H1 (cell line): ENCODE measurements at regions not wholly inside any gene's neighbourhood (a gene's known extent, or its start where the extent isn't known, plus 50 kb on each side); places are given as distances from the start of the nearest gene placed in this dataset.

Source experiments
- CTCF ChIA-PET: fragments of 300-600 bp; sonication (Branson Sonifier 250); formaldehyde crosslinking; loops from one replicate; lab custom pipeline; 2021; ENCODE audit not compliant: partially characterized antibody; lab: Charles Lee
- POLR2A ChIA-PET: fragments of 300-600 bp; sonication (Branson Sonifier 250); formaldehyde crosslinking; loops from one replicate; lab custom pipeline; 2021; ENCODE audit warnings: inconsistent platforms; ENCODE audit not compliant: partially characterized antibody; lab: Charles Lee
- DNase-seq, 2 experiments: peaks; one replicate each; pipeline versions ENCODE4 v3.0.0 to v3.0.0-alpha.2; 2010 to 2022; ENCODE audit warnings: low spot score in 2 of 2, low read depth in 1 of 2, mixed read lengths in 1 of 2
- FAIRE-seq: peaks from 2 replicates; lab custom pipeline; 2011; peaks lifted over from hg19 to GRCh38; lab: Jason Lieb, UNC
- H2AFZ ChIP-seq: 2 replicates; pipeline ENCODE4 v1.8.1; 2012; ENCODE audit warnings: low read length, inconsistent platforms
- H2AK5ac ChIP-seq: 2 replicates; pipeline ENCODE4 v1.6.1; 2013; ENCODE audit warnings: low read depth, low read length
- H2BK120ac ChIP-seq: replicated peaks from 2 replicates; pipeline ENCODE3; 2013; ENCODE audit warnings: low read depth, low read length, inconsistent platforms
- H2BK12ac ChIP-seq: 2 replicates; pipeline ENCODE4 v1.6.1; 2013; ENCODE audit warnings: low read depth, low read length
- H2BK15ac ChIP-seq: 2 replicates; pipeline ENCODE4 v1.6.1; 2013; ENCODE audit warnings: low read length
- H2BK20ac ChIP-seq: 2 replicates; pipeline ENCODE4 v1.6.1; 2013; ENCODE audit warnings: low read length
- H2BK5ac ChIP-seq: 2 replicates; pipeline ENCODE4 v1.6.1; 2013; ENCODE audit warnings: low read depth, low read length
- H3K14ac ChIP-seq: 2 replicates; pipeline ENCODE4 v1.6.1; 2013; ENCODE audit warnings: inconsistent platforms; ENCODE audit not compliant: insufficient read length
- H3K18ac ChIP-seq: 2 replicates; pipeline ENCODE4 v1.6.1; 2013; ENCODE audit warnings: low read length; ENCODE audit errors: extremely low read depth
- H3K23ac ChIP-seq: 2 replicates; pipeline ENCODE4 v1.6.1; 2013; ENCODE audit warnings: inconsistent platforms; ENCODE audit not compliant: insufficient read length
- H3K23me2 ChIP-seq: 2 replicates; pipeline ENCODE4 v1.6.1; 2013; ENCODE audit warnings: low read depth, low read length
- H3K27ac ChIP-seq: 2 replicates; pipeline ENCODE4 v1.6.1; 2011; ENCODE audit warnings: low read depth, low read length, inconsistent platforms
- H3K27me3 ChIP-seq, 4 experiments: replicated peaks in 1 of 4; 1 replicate in 1 of 4; 2 replicates in 3 of 4; pipeline versions ENCODE4 v1.6.1 to v1.8.1; 2011 to 2013; ENCODE audit warnings: low read length in 3 of 4, mild to moderate bottlenecking in 3 of 4, inconsistent platforms in 2 of 4, mixed read lengths in 2 of 4, moderate library complexity in 1 of 4; ENCODE audit not compliant: control insufficient read depth in 3 of 4, insufficient read depth in 3 of 4; ENCODE audit errors: extremely low read depth in 1 of 4
- H3K36me3 ChIP-seq, 4 experiments: 2 replicates each; pipeline versions ENCODE4 v1.6.1 to v1.8.1; 2011 to 2013; ENCODE audit warnings: mild to moderate bottlenecking in 4 of 4, low read length in 3 of 4, moderate library complexity in 2 of 4, control low read depth in 1 of 4, inconsistent platforms in 1 of 4; ENCODE audit not compliant: insufficient read depth in 4 of 4, control insufficient read depth in 2 of 4
- H3K4ac ChIP-seq: replicated peaks from 2 replicates; pipeline ENCODE3; 2013; ENCODE audit warnings: low read length, low read depth, mixed read lengths, inconsistent platforms; ENCODE audit not compliant: insufficient read length
- H3K4me1 ChIP-seq, 4 experiments: replicated peaks in 1 of 4; 1 replicate in 1 of 4; 2 replicates in 3 of 4; pipeline versions ENCODE4 v1.6.1 to v1.8.1; 2011 to 2013; ENCODE audit warnings: low read length in 3 of 4, inconsistent platforms in 2 of 4, mixed read lengths in 1 of 4; ENCODE audit not compliant: insufficient read depth in 4 of 4, control insufficient read depth in 3 of 4
- H3K4me2 ChIP-seq, 2 experiments: 2 replicates each; pipeline versions ENCODE4 v1.6.1 to v1.8.1; 2011 to 2013; ENCODE audit warnings: low read depth in 2 of 2, low read length in 2 of 2, control low read depth in 1 of 2, inconsistent platforms in 1 of 2, mild to moderate bottlenecking in 1 of 2; ENCODE audit not compliant: insufficient read depth in 1 of 2
- H3K4me3 ChIP-seq, 4 experiments: fragments of 200-600, 300-600 bp in 1 of 4; sonication (generic), shearing (Covaris generic), sonication (Bioruptor Twin) in 1 of 4; 2 replicates each; pipeline versions ENCODE4 v1.5.1 to v1.8.1; 2011 to 2016; ENCODE audit warnings: low read length in 4 of 4, low read depth in 3 of 4, control low read depth in 2 of 4, inconsistent platforms in 2 of 4, mild to moderate bottlenecking in 2 of 4, mixed read lengths in 1 of 4, moderate library complexity in 1 of 4; ENCODE audit not compliant: insufficient read depth in 2 of 4; ENCODE audit errors: extremely low read depth in 1 of 4
- H3K56ac ChIP-seq: replicated peaks from 2 replicates; pipeline ENCODE3; 2013; ENCODE audit warnings: low read depth, mild to moderate bottlenecking, mixed read lengths, low read length, inconsistent platforms; ENCODE audit not compliant: insufficient read length
- H3K79me1 ChIP-seq: 2 replicates; pipeline ENCODE4 v1.6.1; 2013; ENCODE audit warnings: low read depth, low read length, control low read depth
- H3K79me2 ChIP-seq, 2 experiments: 2 replicates each; pipeline versions ENCODE4 v1.6.1 to v1.8.1; 2012 to 2013; ENCODE audit warnings: low read length in 2 of 2, mild to moderate bottlenecking in 2 of 2, inconsistent platforms in 1 of 2; ENCODE audit not compliant: insufficient read depth in 2 of 2, control insufficient read depth in 1 of 2
- H3K9ac ChIP-seq, 4 experiments: replicated peaks in 1 of 4; 1 replicate in 1 of 4; 2 replicates in 3 of 4; pipeline versions ENCODE4 v1.6.1 to v1.8.1; 2011 to 2013; ENCODE audit warnings: low read depth in 3 of 4, low read length in 3 of 4, control low read depth in 2 of 4, mild to moderate bottlenecking in 2 of 4, moderate library complexity in 2 of 4, inconsistent platforms in 1 of 4; ENCODE audit errors: extremely low read depth in 1 of 4
- H3K9me3 ChIP-seq, 2 experiments: 2 replicates each; pipeline versions ENCODE4 v1.6.1 to v1.8.1; 2012 to 2013; ENCODE audit warnings: mild to moderate bottlenecking in 2 of 2, moderate library complexity in 2 of 2, control low read depth in 1 of 2, inconsistent platforms in 1 of 2, low read depth in 1 of 2, low read length in 1 of 2, mixed read lengths in 1 of 2; ENCODE audit not compliant: insufficient read depth in 2 of 2
- H4K20me1 ChIP-seq, 2 experiments: replicated peaks in 1 of 2; 2 replicates each; pipeline versions ENCODE3 to v1.8.1; 2011 to 2013; ENCODE audit warnings: inconsistent platforms in 2 of 2, low read length in 2 of 2, mild to moderate bottlenecking in 1 of 2; ENCODE audit not compliant: insufficient read depth in 2 of 2, control insufficient read depth in 1 of 2
- H4K5ac ChIP-seq: 2 replicates; pipeline ENCODE4 v1.6.1; 2013; ENCODE audit warnings: low read length, low read depth, mixed read lengths, inconsistent platforms; ENCODE audit not compliant: insufficient read length
- H4K8ac ChIP-seq: 2 replicates; pipeline ENCODE4 v1.8.0; 2013; ENCODE audit warnings: mild to moderate bottlenecking, moderate library complexity, low read length, inconsistent platforms; ENCODE audit not compliant: insufficient read depth; ENCODE audit errors: extremely low read depth
- H4K91ac ChIP-seq: replicated peaks from 2 replicates; pipeline ENCODE3; 2013; ENCODE audit warnings: low read length, mixed read lengths, inconsistent platforms; ENCODE audit not compliant: insufficient read length
- CBX5 ChIP-seq: fragments of 300-800, 300-1000 bp; sonication (generic); IDR thresholded peaks from 2 replicates; pipeline ENCODE4 v1.7.1; 2016; ENCODE audit warnings: antibody characterized with exemption, low read length, low read depth
- CEBPB ChIP-seq: IDR thresholded peaks from 2 replicates; pipeline ENCODE4 v1.6.1; 2012; ENCODE audit warnings: low read depth, low read length
- CTBP2 ChIP-seq: IDR thresholded peaks from 2 replicates; pipeline ENCODE4 v1.7.0; 2011; ENCODE audit warnings: borderline replicate concordance, mild to moderate bottlenecking, moderate library complexity, mixed read lengths, low read length; ENCODE audit not compliant: insufficient read depth, insufficient read length
- EGR1 ChIP-seq: IDR thresholded peaks from 2 replicates; pipeline ENCODE4 v1.6.1; 2011; ENCODE audit warnings: low read depth, low read length, borderline replicate concordance
- NANOG ChIP-seq: IDR thresholded peaks from 2 replicates; pipeline ENCODE4 v1.6.1; 2011; ENCODE audit warnings: low read length, low read depth, mild to moderate bottlenecking, inconsistent platforms; ENCODE audit not compliant: insufficient read depth, poor library complexity, severe bottlenecking
- SIN3A ChIP-seq, 2 experiments: IDR thresholded peaks in 1 of 2; conservative IDR thresholded peaks in 1 of 2; 2 replicates each; pipeline ENCODE4 v1.6.1; 2011 to 2012; ENCODE audit warnings: low read length in 2 of 2, improper control_type of control experiment in 1 of 2, low read depth in 1 of 2, mild to moderate bottlenecking in 1 of 2
- YY1 ChIP-seq: IDR thresholded peaks from 2 replicates; pipeline ENCODE4 v1.6.1; 2011; ENCODE audit warnings: low read depth, mild to moderate bottlenecking, low read length
- WGBS, 2 experiments: shearing (Covaris generic) in 1 of 2; methylation state at CpG; one replicate each; pipeline versions ENCODE4 v1.1.6 to v1.1.7; 2013 to 2015; ENCODE audit warnings: low lambda C conversion rate in 2 of 2, mixed read lengths in 2 of 2, inconsistent platforms in 1 of 2, low coverage in 1 of 2, missing lambda C conversion rate in 1 of 2; ENCODE audit not compliant: insufficient replicate concordance in 2 of 2, insufficient coverage in 1 of 2, insufficient read length in 1 of 2; ENCODE audit errors: extremely low coverage in 1 of 2, missing lambda C conversion rate in 1 of 2; 5-methylcytosine and 5-hydroxymethylcytosine counted together
- TF ChIP-seq, protein P1 (sequence below): IDR thresholded peaks from 2 replicates; pipeline ENCODE4 v1.6.1; 2012; ENCODE audit warnings: inconsistent platforms
- TF ChIP-seq, protein P2 (sequence below), 3 experiments: IDR thresholded peaks; 1 replicate in 2 of 3; 2 replicates in 1 of 3; pipeline versions ENCODE4 v1.5.1 to v1.6.1; 2011; ENCODE audit warnings: low read length in 3 of 3, mild to moderate bottlenecking in 3 of 3, inconsistent platforms in 2 of 3, low read depth in 1 of 3, moderate library complexity in 1 of 3; ENCODE audit not compliant: insufficient read depth in 1 of 3; ENCODE audit errors: control extremely low read depth in 1 of 3

DNA sequence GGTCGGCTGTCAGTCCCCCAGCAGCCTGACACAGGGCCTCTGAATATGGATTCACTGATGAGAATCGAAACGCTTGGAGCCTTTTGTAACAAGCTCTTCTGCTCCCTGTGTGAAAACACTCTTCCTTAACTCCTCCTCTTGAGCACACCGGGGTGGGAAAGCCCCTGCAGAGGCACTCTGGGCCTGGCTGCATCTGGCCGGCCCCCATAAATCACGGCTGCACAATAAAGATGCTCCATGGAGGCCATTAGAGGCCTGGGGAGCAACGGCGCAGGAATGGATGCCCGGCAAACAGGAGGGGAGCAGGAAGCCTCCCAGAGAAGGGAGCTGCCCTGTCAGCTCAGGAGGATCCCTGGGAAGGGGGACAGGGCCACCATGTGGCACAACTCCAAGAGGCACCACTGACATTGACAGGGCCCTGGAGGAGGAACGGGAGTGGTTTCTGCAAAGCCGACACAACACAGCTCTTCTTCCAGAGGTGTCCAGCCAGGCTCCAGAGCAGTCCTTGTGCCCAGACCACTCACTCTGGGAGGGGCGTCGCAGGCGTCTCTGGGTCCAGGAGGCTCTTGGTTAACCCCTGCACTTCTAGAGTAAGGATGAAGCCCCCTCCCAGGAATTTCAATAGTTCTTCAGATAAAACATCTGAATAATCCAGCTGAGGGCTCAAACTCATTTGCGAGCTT lies 509.3 kb upstream of the PPP2R3A start:
- Histone ChIP-seq H3K4ac (no peak overlapping the region), H3K9ac (no peak overlapping the region), H2AFZ (0 out of 2 replicates have a peak overlapping the region, but pooled peaks have one; percentile 48), H3K36me3 (no peaks in the 10 kb centered on the region), H2BK15ac (no peak overlapping the region; the same call in 1 of the 2 replicates), H3K14ac (no peak overlapping the region), H3K4me3 (no peak overlapping the region), H2BK12ac (no peak overlapping the region), H3K79me1 (no peaks in the 10 kb centered on the region), H3K27ac (no peak overlapping the region), H2AK5ac (no peak overlapping the region), H2BK20ac (no peak overlapping the region), H3K4me2 (peak overlapping the region in 1 of 2 experiments; percentile 32; a peak in 1 of 4 replicates), H3K27me3 (no peaks in the 10 kb centered on the region), H3K9me3 (peaks cover 3 to 6% of the 10 kb centered on the region in 2 experiments; a peak in 2 of 4 replicates), H3K4me1 (peaks cover 0 to 5% (median 4%) of the 10 kb centered on the region in 4 experiments; a peak in 3 of 7 replicates), H3K23ac (no peak overlapping the region), H3K79me2 (no peaks in the 10 kb centered on the region), H2BK5ac (no peak overlapping the region), H2BK120ac (no peak overlapping the region), H4K20me1 (no peaks in the 10 kb centered on the region), H3K23me2 (no peaks in the 10 kb centered on the region), H4K5ac (no peak overlapping the region), H3K18ac (no peak overlapping the region), H4K8ac (no peak overlapping the region), H3K56ac (no peak overlapping the region), H4K91ac (no peak overlapping the region)
- CTCF ChIA-PET = interaction anchor here (0.6 to 1.6 kb wide), 25 partner anchors 9 to 701 kb away, joined by 3 to 11 read pairs (median 3); partner anchors contain the start of gene EPHB1
- 56% methylated on average over 15 of the region's 15 CpGs; no CpG with 5 or more reads in 1 of the 2 experiments for WGBS, 2 experiments
- POLR2A ChIA-PET = no interaction called here
- peak; percentile 47 to 63 for DNase-seq
- peak; percentile 75 for FAIRE-seq
- no peak for TF ChIP-seq CEBPB
- TF ChIP-seq, protein P1, sequence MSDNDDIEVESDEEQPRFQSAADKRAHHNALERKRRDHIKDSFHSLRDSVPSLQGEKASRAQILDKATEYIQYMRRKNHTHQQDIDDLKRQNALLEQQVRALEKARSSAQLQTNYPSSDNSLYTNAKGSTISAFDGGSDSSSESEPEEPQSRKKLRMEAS = peak; percentile 49; the same call in 1 of the 2 replicates
- TF ChIP-seq SIN3A (conservative IDR thresholded peaks at IDR 0.05 in 1 of 2, IDR thresholded peaks at IDR 0.05 in 1 of 2; ENCODE audit: low read depth in 1 of 2, low read length in 2 of 2) = peak in 1 of 2 experiments; percentile 58; a peak in 1 of 4 replicates
- peak; percentile 84 for TF ChIP-seq YY1
- TF ChIP-seq CTBP2 = peak; percentile 81
- TF ChIP-seq NANOG = peak; percentile 32
- no peak for TF ChIP-seq EGR1
- TF ChIP-seq CBX5 = no peak
- TF ChIP-seq, protein P2, sequence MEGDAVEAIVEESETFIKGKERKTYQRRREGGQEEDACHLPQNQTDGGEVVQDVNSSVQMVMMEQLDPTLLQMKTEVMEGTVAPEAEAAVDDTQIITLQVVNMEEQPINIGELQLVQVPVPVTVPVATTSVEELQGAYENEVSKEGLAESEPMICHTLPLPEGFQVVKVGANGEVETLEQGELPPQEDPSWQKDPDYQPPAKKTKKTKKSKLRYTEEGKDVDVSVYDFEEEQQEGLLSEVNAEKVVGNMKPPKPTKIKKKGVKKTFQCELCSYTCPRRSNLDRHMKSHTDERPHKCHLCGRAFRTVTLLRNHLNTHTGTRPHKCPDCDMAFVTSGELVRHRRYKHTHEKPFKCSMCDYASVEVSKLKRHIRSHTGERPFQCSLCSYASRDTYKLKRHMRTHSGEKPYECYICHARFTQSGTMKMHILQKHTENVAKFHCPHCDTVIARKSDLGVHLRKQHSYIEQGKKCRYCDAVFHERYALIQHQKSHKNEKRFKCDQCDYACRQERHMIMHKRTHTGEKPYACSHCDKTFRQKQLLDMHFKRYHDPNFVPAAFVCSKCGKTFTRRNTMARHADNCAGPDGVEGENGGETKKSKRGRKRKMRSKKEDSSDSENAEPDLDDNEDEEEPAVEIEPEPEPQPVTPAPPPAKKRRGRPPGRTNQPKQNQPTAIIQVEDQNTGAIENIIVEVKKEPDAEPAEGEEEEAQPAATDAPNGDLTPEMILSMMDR (IDR thresholded peaks at IDR 0.05; ENCODE audit: control extremely low read depth in 1 of 3, insufficient read depth in 1 of 3, low read depth in 1 of 3, low read length in 3 of 3) = peak; percentile 70 to 76 (median 74)
